Stimulated activated CD4-positive, alpha-beta T cell treated with anti-CD3 and anti-CD28 coated beads, Interleukin-1b, Interleukin-23, amount 100 ng/mL, for 48 hours (primary cell): ENCODE measurements at regions not wholly inside any gene's neighbourhood (a gene's known extent, or its start where the extent isn't known, plus 50 kb on each side); places are given as distances from the start of the nearest gene placed in this dataset.

ENCODE experiments used
- DNase-seq: peaks from one replicate; pipeline ENCODE4 v3.0.0-alpha.2; 2020

DNA sequence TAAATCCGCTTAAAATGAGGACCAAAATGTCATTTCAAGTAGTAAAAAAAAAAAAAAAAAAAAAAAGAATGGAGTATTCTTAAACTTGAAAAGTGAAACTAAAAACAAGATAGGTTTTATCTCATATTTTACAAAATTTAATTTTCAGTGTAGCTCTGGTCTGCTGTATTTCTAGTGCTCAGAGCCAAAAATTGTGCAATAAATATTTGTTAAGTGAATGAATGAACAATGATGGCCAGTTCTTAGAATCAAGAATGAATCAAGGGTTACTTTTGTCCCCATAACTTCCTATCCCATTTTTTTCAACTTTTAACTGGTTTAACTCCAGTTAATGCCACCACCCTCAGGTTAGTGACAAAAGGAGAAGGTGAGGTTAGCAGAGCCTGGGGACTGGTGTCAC lies 214.4 kb downstream of the ABHD5 start:
- no peak for DNase-seq

DNA sequence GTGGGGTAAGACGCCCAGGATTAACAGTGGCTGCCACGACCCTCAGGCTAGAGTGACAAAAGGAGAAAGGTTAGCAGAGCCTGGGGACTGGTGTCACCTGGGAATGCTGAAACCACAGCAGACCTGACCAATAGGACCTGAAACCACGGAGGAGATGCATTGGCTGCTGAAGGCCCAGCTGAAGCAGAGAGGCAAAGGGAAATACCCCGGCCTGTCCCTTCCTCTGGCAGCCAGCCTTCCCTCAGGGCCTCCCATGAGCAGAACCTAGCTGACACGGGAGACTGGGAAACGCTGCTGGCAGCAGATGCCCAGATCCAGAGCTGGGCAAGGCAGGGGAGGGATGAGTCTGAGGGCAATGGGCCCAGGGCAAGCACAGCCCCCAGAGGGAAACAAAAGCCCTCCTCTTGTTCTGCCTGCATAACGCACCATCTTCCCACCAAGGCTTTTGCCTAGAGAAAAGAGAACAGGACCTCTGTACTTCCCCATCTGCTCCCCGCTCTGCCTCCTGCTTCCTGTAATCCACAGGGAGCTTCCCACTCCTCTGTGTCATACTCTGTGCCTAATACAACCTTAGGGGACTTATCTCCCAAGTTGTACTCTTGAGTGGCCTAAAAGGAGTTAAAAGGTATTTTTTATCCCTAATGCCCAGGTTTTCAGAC lies 216.2 kb downstream of the ABHD5 start:
- DNase-seq, result no peak

DNA sequence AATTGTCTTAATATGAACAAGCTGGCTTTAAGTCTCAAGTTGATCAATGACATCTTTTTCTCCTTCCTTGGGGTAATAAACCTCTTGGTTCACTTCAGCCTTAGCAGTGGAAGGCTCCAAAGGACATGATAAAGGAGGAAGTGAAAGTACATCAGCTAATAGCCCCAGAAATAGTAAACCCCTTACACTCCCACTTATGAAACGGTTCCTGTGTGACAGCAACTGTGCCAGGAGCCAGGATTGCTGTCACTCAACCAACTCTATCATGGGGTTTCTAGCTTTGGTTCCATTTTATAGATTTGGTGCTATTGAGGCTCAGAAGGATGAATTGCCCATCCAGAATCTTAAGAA lies 216.7 kb downstream of the ABHD5 start:
- DNase-seq, result no peak

DNA sequence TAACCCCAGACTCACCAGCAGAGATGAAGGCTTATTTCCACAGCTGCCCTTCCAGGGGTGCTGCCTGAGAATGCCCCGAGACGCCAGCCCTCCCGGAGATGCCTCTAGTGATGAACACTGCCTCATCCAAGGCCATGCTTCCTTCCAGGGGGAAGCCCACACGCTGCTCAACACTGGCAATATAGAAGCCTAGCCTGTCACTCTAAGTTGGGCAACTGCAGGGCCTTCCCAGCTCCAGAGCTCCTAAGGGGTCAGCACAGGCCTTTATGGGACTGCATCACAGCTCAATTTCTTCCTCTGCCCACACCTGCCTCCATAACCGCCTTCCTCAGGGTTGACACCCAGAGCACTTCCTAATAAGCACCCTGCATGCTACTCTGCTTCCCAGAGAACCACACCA lies 217.7 kb downstream of the ABHD5 start:
- no peak for DNase-seq

DNA sequence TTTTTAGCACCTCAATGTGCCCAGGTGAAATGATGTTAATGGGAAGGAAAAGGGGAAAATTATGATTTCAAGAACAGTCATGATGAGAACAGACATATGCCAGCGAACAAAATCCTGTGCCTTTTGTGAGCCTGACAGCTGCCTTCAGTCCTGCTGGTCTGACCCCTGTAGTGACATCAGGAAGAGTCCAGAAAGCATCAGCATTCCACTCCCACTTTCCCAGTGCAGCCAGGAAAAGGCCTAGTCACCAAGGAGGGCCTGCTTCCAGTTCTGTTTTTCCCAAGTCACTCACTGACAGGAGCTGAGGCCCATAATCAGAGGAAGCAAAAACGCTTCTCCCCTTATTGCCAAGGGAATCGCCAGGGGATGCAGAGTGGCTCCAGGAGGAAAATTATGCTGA lies 218.4 kb downstream of the ABHD5 start:
- DNase-seq, result no peak

DNA sequence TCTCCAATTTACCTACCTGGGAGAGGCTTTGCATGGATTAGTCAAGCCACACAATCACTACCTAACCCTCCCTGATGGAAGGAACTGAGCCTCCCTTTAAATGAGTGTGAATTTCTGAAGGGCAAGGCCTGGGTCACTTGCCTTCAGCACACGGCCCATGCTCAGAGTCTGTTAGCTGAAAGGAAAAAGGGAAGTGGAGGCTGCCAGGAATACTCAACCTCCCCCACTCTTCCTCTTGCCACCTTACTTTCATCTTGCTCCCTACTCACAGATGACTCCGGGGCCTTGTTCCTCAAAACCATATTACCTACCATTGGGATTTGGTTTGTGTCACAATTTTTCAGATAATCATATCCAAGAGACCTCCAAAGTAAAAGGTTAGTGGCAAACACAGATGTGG lies 220.0 kb downstream of the ABHD5 start:
- DNase-seq, result no peak

DNA sequence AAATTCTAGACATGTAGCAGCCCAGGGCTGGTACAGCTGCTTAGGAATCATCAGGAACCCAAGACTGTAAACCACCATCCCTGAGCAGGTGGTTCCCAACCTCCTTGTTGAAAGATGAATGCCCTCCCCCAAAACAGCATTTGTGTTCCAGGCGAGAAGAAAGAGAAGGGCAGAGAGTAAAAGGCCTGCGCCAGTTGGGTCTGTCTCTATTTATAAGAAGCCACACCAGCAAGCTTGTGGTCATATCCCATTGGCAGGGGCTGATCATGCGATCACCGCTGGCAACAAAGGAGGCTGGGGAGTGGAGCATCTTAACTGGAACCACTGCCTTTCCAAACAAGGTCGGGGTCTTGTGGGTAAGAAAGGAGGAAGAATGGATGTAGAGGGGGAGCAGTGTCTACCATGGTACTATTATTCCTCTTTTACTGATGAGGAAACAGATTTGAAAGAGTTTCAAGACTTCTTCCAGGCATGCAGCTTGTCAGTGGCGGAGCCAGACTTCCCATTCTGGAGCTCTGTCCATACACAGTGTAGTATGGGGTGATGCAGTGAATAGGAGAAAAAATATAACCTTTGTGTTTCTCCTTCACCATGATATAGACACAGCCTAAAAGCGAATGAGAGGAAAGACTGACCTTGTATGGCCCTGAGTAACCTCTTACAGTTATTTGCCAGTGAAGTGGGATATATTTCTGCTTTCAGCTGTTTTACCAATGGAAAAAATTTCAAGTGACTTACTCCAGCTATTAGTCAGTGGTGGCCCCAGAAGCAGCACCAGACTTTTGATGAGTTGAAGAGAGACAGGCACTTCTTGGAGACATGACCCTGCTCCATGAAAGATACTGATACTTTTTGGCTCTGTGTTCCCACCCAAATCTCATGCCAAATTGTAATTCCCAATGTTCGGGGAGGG lies 222.6 kb downstream of the ABHD5 start:
- no peak for DNase-seq

DNA sequence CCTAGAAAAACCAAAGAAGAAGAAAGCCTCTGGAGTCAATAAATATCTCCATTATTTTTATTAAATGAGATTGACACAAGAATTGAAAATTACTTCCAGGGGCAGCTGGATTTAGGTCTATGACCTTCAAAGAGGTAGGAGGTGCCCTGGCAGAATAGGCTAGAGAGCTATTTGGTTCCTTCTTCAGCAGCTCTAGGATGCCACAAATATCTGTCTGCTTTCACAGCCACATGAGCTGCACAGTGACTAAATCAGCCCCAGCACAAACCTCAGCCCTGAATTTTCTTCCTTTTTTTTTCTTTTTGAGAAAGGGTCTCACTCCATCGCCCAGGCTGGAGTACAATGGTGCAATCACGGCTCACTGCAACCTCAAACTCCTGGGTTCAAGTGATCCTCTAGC lies 223.5 kb downstream of the ABHD5 start:
- no peak for DNase-seq

DNA sequence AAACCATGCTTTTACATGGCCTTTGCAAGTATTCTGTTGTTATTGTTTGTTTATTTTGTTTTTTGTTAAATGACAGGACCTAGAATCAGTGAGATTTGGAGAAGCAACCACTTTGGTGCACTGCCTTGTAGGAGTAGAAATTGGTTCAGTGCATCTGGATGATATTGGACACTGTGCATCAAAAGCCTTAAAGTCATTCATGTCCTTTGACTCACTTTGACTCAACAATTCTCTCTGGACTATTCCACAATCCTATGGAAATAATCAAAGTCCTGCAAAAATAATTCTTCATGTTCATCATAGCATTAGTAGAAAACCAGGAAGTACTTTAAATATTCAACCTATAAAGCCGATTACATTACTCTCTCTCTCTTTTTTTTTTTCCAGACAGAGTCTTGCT lies 224.8 kb downstream of the ABHD5 start:
- DNase-seq, result no peak

DNA sequence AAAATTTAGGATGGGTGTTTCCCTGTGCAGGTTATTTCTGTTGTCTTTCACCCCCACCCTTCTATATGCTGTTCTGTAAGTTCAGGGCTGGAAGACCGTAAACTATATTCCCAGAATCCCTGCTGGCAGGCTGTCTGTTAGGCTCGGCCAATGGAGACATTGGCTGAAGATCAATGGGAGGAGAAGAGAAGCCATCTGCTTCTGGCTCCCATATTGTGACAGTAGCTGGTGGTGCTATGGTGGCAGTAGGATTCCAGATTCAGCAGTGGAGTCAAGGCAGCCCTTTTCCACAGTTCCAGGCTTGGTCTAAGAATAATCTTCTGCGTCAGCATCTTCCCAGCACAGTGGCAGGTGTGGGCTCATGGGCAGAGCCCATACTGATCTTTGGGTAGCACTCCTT lies 226.6 kb downstream of the ABHD5 start:
- DNase-seq, result no peak

DNA sequence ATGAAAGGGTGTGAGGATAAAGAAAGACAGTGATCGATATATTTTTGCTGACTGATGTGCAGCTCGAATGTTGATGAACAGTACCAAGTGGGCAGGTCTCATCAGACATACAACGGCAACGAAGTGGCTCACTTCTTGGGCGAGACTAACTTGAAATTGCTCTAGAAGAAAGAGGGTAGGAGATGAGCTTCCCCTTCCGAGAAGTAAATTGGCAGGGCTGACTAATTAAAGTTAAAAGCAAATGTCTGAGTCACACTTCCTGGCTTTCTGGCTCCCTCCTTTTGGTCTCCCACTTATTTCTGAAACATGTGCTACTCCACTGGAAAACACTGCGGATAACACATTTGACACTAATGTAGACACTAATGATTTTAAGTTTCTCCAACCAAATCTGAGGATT lies 228.3 kb downstream of the ABHD5 start:
- no peak for DNase-seq

DNA sequence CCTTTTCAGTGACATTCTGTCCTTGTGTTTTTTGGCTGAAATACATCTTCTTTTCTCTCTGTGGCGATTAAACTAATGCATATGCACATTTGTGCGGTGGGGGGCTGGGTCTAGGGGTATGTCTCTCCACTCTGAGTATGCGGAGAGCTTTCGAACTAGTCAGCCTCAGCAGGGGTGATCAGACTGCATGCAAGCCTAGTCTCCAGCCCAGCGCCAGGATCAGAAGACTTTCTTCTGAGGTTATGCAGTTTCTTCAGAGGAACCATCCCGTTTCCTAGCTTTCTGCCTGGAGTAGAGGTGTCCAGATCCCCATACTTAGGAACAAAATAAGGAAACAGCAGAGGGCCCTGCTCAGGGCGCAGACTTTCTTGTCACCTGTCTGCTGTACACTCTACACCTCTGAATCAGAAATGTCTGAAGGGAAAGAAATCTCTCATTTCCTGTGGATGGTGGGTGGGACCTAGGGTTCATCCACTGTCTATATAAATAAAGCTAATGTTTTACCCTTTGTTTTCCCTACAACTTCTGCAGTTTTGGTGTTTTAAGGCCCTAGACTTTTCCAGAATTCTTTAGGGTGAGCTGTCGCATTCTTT lies 230.4 kb downstream of the ABHD5 start:
- no peak for DNase-seq

DNA sequence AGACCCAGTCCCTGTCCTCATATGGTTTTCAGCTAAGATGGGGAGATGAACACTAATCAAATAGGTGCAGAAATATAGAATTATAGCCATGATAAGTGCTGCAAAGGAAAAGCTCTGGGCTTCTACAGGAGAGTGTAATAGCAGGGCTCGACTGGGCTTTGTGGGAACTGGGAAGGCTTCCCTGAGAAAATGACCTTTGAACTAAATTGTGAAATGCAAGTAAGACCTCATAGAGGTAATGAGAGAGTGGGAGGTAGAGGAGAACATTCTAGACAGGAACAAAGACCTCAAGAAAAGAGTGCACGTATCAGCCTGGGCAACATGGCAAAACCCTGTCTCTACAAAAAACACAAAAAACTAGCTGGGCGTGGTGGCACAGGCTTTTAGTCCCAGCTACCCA lies 231.6 kb downstream of the ABHD5 start:
- no peak for DNase-seq

DNA sequence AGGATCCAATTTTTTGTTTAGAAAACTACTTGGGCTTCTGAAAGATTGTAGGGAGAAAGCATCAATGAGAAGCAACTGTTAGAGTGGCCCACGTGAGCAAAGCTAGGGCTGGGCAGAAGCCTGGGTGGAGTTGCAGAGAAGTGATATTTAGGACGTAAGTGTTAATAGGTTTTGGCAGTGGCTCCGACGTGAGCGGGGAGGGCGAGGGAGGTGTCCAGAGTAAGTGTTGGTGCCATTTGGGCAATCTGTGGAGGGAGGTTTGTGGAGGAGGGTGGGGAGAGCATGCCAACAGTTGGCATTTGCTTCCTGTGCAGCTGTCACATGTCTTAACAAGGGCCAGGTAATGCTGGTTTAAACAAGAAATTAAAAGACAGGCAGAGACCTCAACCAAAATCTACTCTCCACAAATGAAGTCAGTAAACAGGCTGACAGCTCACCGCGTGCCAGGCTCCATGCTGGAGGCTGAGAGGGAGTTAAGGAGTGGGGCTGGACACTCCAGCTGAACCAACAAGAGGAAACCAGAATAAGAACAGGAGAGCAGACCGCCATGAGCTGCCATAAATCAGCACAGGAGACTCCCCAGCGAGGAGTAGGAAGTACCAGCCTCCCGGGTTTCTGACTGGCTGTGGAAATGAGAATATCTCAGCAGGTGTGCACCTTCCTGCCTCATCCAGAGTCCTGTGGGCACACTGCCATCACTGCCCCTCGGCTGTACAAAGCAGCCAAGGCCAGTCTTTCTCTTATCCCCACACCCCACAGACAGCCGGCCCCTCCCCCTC lies 232.6 kb downstream of the ABHD5 start:
- DNase-seq, result no peak

DNA sequence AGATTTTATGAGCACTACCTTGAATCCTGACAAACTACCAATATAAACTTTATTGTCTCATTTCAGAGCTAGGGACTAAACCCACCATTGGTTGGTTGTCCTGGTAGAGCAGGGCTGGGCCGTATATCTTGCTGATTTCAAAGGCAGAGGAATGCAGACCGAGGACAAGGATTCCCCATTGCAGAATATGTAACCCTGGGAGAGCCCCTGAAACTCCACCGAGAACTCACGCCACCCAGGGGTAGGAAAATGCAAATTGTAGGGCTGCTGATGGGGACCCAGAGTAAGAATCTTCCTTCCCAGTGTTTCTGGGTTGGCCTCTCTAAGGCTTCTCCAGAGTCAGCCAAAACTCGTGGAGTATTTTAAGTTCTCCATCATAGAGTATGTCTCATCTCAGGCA lies 235.3 kb downstream of the ABHD5 start:
- DNase-seq, result no peak

DNA sequence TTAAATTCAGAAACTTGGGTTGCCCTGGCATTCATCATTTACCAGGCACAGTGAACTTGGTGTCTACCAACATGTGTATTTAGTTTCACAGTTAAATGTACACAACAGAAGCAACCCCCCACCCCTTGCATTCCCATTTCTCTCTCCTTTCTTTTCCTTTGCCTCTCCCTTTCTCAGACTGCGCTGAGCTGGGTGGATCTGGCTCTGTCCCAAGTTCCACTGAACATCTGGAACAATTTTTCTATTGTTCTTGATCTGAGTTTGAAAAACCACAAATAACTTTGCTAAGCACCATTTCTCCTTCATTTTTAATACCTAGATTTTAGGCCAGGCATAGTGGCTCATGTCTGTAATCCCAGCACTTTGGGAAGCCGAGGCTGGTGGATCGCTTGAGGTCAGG lies 242.2 kb downstream of the ABHD5 start:
- no peak for DNase-seq

DNA sequence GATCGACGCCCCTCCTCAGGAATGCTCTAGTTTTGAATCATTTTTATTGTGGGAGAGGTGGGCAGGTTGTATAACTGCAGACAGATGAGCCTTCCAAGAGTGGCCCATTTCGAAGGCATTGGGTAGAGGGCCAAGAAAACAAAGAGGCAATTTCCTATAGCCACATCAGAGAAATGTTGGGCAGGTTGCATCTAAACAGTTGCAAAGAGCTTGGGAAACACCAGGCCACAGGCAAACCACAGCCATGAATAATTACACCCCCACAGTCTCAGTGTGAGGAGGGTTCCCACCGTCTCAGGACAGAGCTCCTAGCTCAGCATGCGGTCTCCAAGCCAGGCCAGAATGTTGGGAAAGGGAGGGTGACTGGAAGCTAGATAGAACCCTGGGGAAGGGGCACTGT lies 257.3 kb downstream of the ABHD5 start:
- DNase-seq, result no peak

DNA sequence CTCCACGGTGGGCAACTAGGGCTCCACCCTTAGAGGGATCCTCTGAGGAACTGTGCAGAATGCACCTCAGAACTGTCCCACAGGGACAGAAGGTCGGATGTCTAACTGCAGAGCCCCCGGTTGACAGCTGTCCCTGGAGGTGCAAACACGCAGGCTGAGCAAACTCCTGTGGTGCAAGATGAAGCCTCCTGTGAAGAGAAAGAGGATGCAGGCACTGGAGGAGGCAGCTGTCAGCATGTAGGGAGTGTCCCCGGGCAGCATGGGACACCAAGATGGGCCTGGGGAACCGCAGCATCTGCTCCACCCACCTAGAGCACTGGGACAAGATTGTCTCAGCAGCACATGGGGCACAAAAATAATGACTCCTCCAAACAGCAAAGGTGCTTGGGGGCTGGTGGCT lies 258.9 kb downstream of the ABHD5 start:
- no peak for DNase-seq

DNA sequence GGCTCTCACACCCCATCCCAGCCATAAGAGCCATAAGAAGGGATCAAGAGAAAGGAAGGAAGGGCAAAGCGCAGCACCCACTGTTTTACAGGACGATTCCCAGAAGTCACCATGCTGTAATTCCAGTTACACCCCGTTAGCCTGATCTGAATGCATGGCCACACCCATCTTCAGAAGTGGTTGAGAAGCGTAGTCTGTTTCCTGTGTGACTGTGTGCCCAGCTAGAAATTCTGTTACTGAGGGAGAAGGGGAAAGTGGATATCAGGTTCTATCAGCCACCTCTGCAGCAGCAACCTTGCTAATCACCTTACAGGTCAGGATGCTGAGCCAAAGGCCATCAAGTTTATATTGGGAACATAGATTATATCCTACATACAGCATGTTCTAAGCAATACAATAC lies 260.0 kb downstream of the ABHD5 start:
- no peak for DNase-seq

DNA sequence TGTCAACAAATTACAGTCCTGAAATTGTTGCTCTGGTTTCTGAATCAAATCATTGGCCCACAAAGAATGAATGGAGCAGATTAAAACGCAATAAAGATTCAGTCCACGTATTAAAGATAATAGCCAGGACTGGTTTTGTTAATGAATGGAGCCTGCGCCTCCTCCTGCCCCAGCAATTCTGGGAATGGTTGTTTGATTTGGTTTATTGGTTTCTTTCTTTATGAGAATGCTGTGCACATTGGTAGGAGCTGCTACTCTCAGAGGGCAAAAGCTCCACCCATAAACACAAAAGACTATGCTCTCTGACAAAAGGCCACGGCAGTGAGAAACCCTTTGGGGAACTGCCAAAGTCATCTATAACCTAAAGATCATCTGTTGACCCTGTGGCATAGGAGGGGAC lies 261.1 kb downstream of the ABHD5 start:
- DNase-seq, result no peak

DNA sequence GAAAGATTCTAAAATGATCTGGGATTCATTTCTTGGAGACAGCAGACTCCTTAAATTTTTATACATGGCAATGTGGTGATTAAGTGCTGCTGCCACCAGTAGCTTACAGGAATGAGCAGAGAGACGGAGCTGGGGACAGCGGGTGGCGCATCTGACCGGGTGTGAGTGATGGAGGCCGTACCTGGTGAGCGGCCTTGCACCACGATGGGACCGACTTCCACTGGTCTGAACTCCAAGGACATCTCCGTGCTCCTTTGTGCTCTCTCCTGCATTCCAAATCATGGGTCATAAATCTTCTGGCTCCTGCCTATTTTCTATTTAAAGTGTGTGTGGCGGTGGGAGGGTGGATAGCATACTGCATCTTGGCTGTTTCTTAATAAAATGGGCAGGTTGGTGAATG lies 262.6 kb downstream of the ABHD5 start:
- DNase-seq, result no peak

DNA sequence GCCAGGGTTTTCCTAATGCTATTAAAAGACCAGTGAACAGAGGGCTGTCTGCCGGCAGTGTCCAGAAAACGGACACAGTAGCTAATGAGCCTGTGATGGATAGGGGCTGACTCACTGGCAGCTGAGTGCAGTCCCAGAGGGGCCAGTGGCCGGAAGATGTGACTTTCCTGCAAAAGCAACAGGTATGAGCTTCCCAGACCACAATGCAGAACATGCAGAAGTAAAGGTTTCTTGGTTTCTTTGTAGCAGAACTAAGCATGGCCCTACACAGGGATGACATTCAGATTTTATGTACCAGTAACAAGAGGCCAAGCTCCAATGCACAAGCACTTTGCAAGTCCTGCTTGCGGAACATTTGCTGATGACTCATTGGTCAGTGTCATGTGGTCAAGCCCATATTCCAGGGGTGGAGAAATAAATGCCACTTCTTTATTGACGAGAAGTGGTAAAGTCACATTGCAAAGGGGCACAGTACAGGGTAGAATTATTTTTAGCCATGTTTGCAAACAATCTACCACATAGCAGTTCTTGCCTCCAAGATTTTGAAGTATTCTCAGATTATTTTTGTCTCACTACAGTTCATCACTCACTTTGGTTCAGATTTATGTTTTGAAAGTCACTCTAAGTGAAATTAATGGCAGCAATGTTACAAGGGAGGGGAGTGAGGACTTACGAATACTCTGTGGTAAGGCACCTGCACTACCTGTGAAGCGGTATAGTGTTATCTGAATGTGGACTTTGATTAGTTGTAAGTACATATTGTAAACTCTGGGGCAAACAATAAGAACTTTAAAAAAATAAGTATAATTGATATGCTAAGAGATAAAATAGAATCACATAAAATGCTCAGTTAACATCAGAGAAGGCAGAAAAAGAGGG lies 263.3 kb downstream of the ABHD5 start:
- no peak for DNase-seq

DNA sequence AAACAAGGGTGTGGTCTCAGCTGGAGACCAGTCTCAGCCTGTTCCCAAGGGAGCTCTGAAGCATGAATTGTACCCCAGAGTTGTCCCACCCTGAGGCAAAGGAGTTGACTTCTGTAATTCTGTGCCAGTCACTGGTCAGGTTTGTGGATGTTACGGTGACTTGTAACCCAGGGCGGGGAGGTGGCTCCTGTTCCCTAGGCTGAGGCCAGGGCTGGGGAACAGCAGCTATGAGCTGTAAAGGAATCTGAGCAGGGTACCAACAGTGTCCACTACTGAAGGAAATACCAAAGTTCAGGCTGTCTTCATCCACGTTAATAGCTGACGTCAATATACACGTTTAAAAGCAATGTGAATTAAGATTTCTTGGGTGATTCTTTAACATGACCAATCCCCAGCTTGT lies 266.2 kb downstream of the ABHD5 start:
- DNase-seq, result no peak
